Skin of body (tissue), 1 donor: ENCODE measurements at regions not wholly inside any gene's neighbourhood (a gene's known extent, or its start where the extent isn't known, plus 50 kb on each side); places are given as distances from the start of the nearest gene placed in this dataset.
"Not testable (repeated sequence)": the region's sequence is repeated elsewhere in the genome, so short reads cannot be mapped to it uniquely, and the experiment has no call there.

Experiments
- DNase-seq: peaks from one replicate; lab custom pipeline; 2025; lab: John Stamatoyannopoulos, UW

GRCh38 chr2:150267651-150268415, 219.6 kb downstream of the RND3 start:
- DNase-seq, result no peak

- no peak for DNase-seq
Measured at GRCh38 chr2:150266931-150267330, 220.5 kb downstream of the RND3 start.

- DNase-seq, result no peak
Measured at GRCh38 chr2:150264442-150264841, 223.0 kb downstream of the RND3 start.

- DNase-seq, result no peak
Measured at GRCh38 chr2:150261691-150262090, 225.8 kb downstream of the RND3 start.

GRCh38 chr2:150260636-150261035, 226.8 kb downstream of the RND3 start:
- no peak for DNase-seq

GRCh38 chr2:150259746-150260145, 227.7 kb downstream of the RND3 start:
- no peak for DNase-seq

GRCh38 chr2:150258781-150259307, 228.6 kb downstream of the RND3 start:
- DNase-seq, result no peak

- DNase-seq, result peak; percentile 43
Measured at GRCh38 chr2:150256736-150257135, 230.7 kb downstream of the RND3 start.

- peak; percentile 11 for DNase-seq
Measured at GRCh38 chr2:150255528-150255927, 231.9 kb downstream of the RND3 start.

GRCh38 chr2:150249735-150250134, 237.7 kb downstream of the RND3 start:
- DNase-seq, result not testable (repeated sequence)

- no peak for DNase-seq
Measured at GRCh38 chr2:150247481-150247880, 240.0 kb downstream of the RND3 start.

GRCh38 chr2:150234787-150235446, 252.6 kb downstream of the RND3 start:
- peak; percentile 91 for DNase-seq

GRCh38 chr2:150232871-150233270, 254.6 kb downstream of the RND3 start:
- DNase-seq, result no peak

GRCh38 chr2:150232321-150232720, 255.1 kb downstream of the RND3 start:
- DNase-seq, result no peak

GRCh38 chr2:150230616-150231015, 256.9 kb downstream of the RND3 start:
- DNase-seq, result no peak

- DNase-seq, result no peak
Measured at GRCh38 chr2:150230004-150230403, 257.5 kb downstream of the RND3 start.

- DNase-seq, result peak; percentile 19
Measured at GRCh38 chr2:150228936-150229335, 258.5 kb downstream of the RND3 start.

- no peak for DNase-seq
Measured at GRCh38 chr2:150225030-150225429, 262.4 kb downstream of the RND3 start.

- no peak for DNase-seq
Measured at GRCh38 chr2:150224321-150224720, 263.1 kb downstream of the RND3 start.

GRCh38 chr2:150222942-150223341, 264.5 kb downstream of the RND3 start:
- DNase-seq, result no peak

- DNase-seq, result no peak
Measured at GRCh38 chr2:150222379-150222778, 265.1 kb downstream of the RND3 start.

GRCh38 chr2:150219861-150220260, 267.6 kb downstream of the RND3 start:
- DNase-seq, result no peak

GRCh38 chr2:150215041-150215440, 272.4 kb downstream of the RND3 start:
- no peak for DNase-seq
